Endothelial cell of umbilical vein (primary cell): ENCODE measurements at regions not wholly inside any gene's neighbourhood (a gene's known extent, or its start where the extent isn't known, plus 50 kb on each side); places are given as distances from the start of the nearest gene placed in this dataset.

ENCODE experiments used
- BruUV-seq: library from RNA; stranded (reverse); fragments of 400-500 nt; replicated peaks from 2 replicates; lab custom pipeline; 2021; lab: Mats Ljungman, UMichigan
- CTCF ChIA-PET: fragments of 300-600, 350-600 bp; sonication (Branson Sonifier 250); formaldehyde crosslinking; loops from one replicate; lab custom pipeline; 2021; ENCODE audit warnings: antibody characterized with exemption, inconsistent platforms; lab: Charles Lee
- POLR2A ChIA-PET: fragments of 300-600, 350-600 bp; sonication (Branson Sonifier 250); formaldehyde crosslinking; loops from one replicate; lab custom pipeline; 2021; ENCODE audit warnings: antibody characterized with exemption, inconsistent platforms; lab: Charles Lee
- DNase-seq: peaks from one replicate; pipeline ENCODE4 v3.0.0-alpha.2; 2011; ENCODE audit warnings: low read depth, low spot score
- FAIRE-seq: peaks from 2 replicates; lab custom pipeline; 2011; peaks lifted over from hg19 to GRCh38; lab: Jason Lieb, UNC
- H2AFZ ChIP-seq: 2 replicates; pipeline ENCODE4 v1.6.0; 2012; ENCODE audit warnings: low read depth, low read length, control low read depth, inconsistent platforms
- H3K27ac ChIP-seq: 2 replicates; pipeline ENCODE4 v1.5.1; 2011; ENCODE audit warnings: low read depth, mild to moderate bottlenecking, control low read depth, low read length, moderate library complexity; ENCODE audit not compliant: insufficient read depth
- H3K27me3 ChIP-seq, 2 experiments: 2 replicates each; pipeline versions ENCODE4 v1.6.0 to v1.6.1; 2011; ENCODE audit warnings: low read length in 2 of 2, mixed read lengths in 1 of 2; ENCODE audit not compliant: control insufficient read depth in 2 of 2, insufficient read depth in 2 of 2
- H3K36me3 ChIP-seq, 2 experiments: 2 replicates in 1 of 2; 3 replicates in 1 of 2; pipeline ENCODE4 v1.5.1; 2011; ENCODE audit warnings: low read length in 2 of 2, mild to moderate bottlenecking in 1 of 2, moderate library complexity in 1 of 2; ENCODE audit not compliant: control insufficient read depth in 2 of 2, insufficient read depth in 2 of 2; ENCODE audit errors: extremely low read depth in 1 of 2
- H3K4me1 ChIP-seq: 3 replicates; pipeline ENCODE4 v1.5.1; 2011; ENCODE audit warnings: mild to moderate bottlenecking, low read length; ENCODE audit not compliant: control insufficient read depth, insufficient read depth; ENCODE audit errors: extremely low read depth
- H3K4me2 ChIP-seq: 2 replicates; pipeline ENCODE4 v1.6.1; 2011; ENCODE audit warnings: low read length, control low read depth, mixed read lengths; ENCODE audit not compliant: insufficient read depth
- H3K4me3 ChIP-seq, 3 experiments: fragments of 200-600 bp in 1 of 3; sonication (generic), shearing (Covaris generic) in 1 of 3; replicated peaks in 1 of 3; 2 replicates each; pipeline ENCODE4 v1.5.1; 2011 to 2016; ENCODE audit warnings: control low read depth in 3 of 3, low read length in 3 of 3, mild to moderate bottlenecking in 2 of 3, inconsistent platforms in 1 of 3, low read depth in 1 of 3, moderate library complexity in 1 of 3; ENCODE audit not compliant: insufficient read depth in 1 of 3
- H3K79me2 ChIP-seq: 2 replicates; pipeline ENCODE4 v1.6.0; 2012; ENCODE audit warnings: low read length, inconsistent platforms; ENCODE audit not compliant: control insufficient read depth, insufficient read depth
- H3K9ac ChIP-seq: replicated peaks from 2 replicates; pipeline ENCODE3; 2011; ENCODE audit warnings: low read length, control low read depth; ENCODE audit not compliant: insufficient read depth; ENCODE audit errors: extremely low read depth
- H3K9me1 ChIP-seq: replicated peaks from 3 replicates; pipeline ENCODE4 v1.6.0; 2011; ENCODE audit warnings: mild to moderate bottlenecking, low read length; ENCODE audit not compliant: control insufficient read depth, insufficient read depth; ENCODE audit errors: extremely low read depth
- H3K9me3 ChIP-seq: replicated peaks from 2 replicates; pipeline ENCODE4 v1.5.1; 2012; ENCODE audit warnings: low read length, inconsistent platforms; ENCODE audit not compliant: control insufficient read depth, insufficient read depth
- H4K20me1 ChIP-seq: replicated peaks from 2 replicates; pipeline ENCODE3; 2011; ENCODE audit warnings: mild to moderate bottlenecking, low read length; ENCODE audit not compliant: control insufficient read depth, insufficient read depth; ENCODE audit errors: extremely low read depth
- CTCF ChIP-seq, 2 donors: IDR thresholded peaks; 1 replicate in 1 of 2; 2 replicates in 1 of 2; pipeline ENCODE4 v1.5.1; 2011; ENCODE audit warnings: low read length in 2 of 2, mild to moderate bottlenecking in 2 of 2, moderate library complexity in 2 of 2, control low read depth in 1 of 2, inconsistent platforms in 1 of 2, low read depth in 1 of 2; ENCODE audit not compliant: insufficient read depth in 1 of 2; ENCODE audit errors: extremely low read depth in 1 of 2
- EZH2 ChIP-seq: IDR thresholded peaks from 2 replicates; pipeline ENCODE4 v1.6.1; 2012; ENCODE audit warnings: borderline replicate concordance, low read depth, mild to moderate bottlenecking, moderate library complexity, low read length, inconsistent platforms; ENCODE audit not compliant: severe bottlenecking
- FOS ChIP-seq: IDR thresholded peaks from 2 replicates; pipeline ENCODE4 v1.6.1; 2011; ENCODE audit warnings: mild to moderate bottlenecking, low read length, moderate library complexity, borderline replicate concordance; ENCODE audit not compliant: insufficient read depth
- GATA2 ChIP-seq: IDR thresholded peaks from 2 replicates; pipeline ENCODE4 v1.7.0; 2011; ENCODE audit warnings: low read depth, mild to moderate bottlenecking, moderate library complexity, mixed read lengths, low read length; ENCODE audit not compliant: insufficient read length, insufficient read depth
- JUN ChIP-seq: IDR thresholded peaks from 2 replicates; pipeline ENCODE4 v1.6.1; 2011; ENCODE audit warnings: borderline replicate concordance, low read depth; ENCODE audit not compliant: insufficient read length, insufficient read depth
- MAX ChIP-seq: IDR thresholded peaks from 2 replicates; pipeline ENCODE4 v1.6.1; 2011; ENCODE audit not compliant: insufficient read depth, insufficient read length
- MYC ChIP-seq: IDR thresholded peaks from one replicate; pipeline ENCODE4 v1.6.1; 2011; ENCODE audit warnings: mild to moderate bottlenecking, low read depth, low read length
- POLR2A ChIP-seq: IDR thresholded peaks from 2 replicates; pipeline ENCODE4 v1.6.1; 2012; ENCODE audit warnings: low read depth, mild to moderate bottlenecking, control low read depth, low read length
- POLR2AphosphoS5 ChIP-seq: IDR thresholded peaks from 2 replicates; pipeline ENCODE4 v1.6.1; 2012; ENCODE audit warnings: low read depth, mild to moderate bottlenecking, control low read depth, low read length, moderate library complexity; ENCODE audit not compliant: insufficient read depth
- dilution Hi-C: fragments of 300-500 bp; cut with MboI; formaldehyde crosslinking; loops from one replicate; pipeline ENCODE4 v1.15.0; 2019; ENCODE audit warnings: low sequenced_read_pairs; ENCODE audit not compliant: extremely low pct_ligation_motif_present
- intact Hi-C: fragments of 100-400 bp; cut with micrococcal nuclease; formaldehyde crosslinking; loops from one replicate; pipeline ENCODE4 v1.10.0; 2022

GRCh38 chr6:27149150-27149549 is 98.4 kb upstream of the PRSS16 start:
- no peak overlapping the region for H3K9ac ChIP-seq
- H3K27me3 ChIP-seq, result peaks cover 1 to 2% of the 10 kb centered on the region in 2 experiments
- no peak for FAIRE-seq
- H3K36me3 ChIP-seq, result no peaks in the 10 kb centered on the region
- BruUV-seq, result no TSS peak
- TF ChIP-seq POLR2A (no peak), EZH2 (no peak), JUN (no peak), POLR2AphosphoS5 (no peak), MAX (no peak), FOS (no peak), CTCF (IDR thresholded peaks at IDR 0.05; ENCODE audit: extremely low read depth in 1 of 2, insufficient read depth in 1 of 2, low read depth in 1 of 2, low read length in 2 of 2) (no peak), GATA2 (no peak), MYC (no peak)
- H3K27ac ChIP-seq, result no peak overlapping the region
- no peaks in the 10 kb centered on the region for H3K9me3 ChIP-seq
- H4K20me1 ChIP-seq, result no peaks in the 10 kb centered on the region
- DNase-seq, result no peak
- peaks cover 5% of the 10 kb centered on the region for H3K4me1 ChIP-seq
- ChIA-PET CTCF (interaction anchor here (1.1 to 3.0 kb wide), 3 partner anchors 15 to 646 kb away, joined by 3 to 22 read pairs (median 5); no protein-coding TSS in a partner anchor), POLR2A (interaction anchor here (1.0 kb wide), 1 partner anchor 17 kb away, joined by 4 read pairs; a partner anchor contains a TSS)
- H3K4me2 ChIP-seq, result no peak overlapping the region
- dilution Hi-C loops, result no loop called here
- H2AFZ ChIP-seq, result no peak overlapping the region
- no peak overlapping the region for H3K4me3 ChIP-seq
- no peaks in the 10 kb centered on the region for H3K79me2 ChIP-seq
- intact Hi-C loops, result no loop called here
- H3K9me1 ChIP-seq, result no peaks in the 10 kb centered on the region
